ENCODE measurements at regions not wholly inside any gene's neighbourhood (a gene's known extent, or its start where the extent isn't known, plus 50 kb on each side); places are given as distances from the start of the nearest gene placed in this dataset.

- TF ChIP-seq, protein P1, sequence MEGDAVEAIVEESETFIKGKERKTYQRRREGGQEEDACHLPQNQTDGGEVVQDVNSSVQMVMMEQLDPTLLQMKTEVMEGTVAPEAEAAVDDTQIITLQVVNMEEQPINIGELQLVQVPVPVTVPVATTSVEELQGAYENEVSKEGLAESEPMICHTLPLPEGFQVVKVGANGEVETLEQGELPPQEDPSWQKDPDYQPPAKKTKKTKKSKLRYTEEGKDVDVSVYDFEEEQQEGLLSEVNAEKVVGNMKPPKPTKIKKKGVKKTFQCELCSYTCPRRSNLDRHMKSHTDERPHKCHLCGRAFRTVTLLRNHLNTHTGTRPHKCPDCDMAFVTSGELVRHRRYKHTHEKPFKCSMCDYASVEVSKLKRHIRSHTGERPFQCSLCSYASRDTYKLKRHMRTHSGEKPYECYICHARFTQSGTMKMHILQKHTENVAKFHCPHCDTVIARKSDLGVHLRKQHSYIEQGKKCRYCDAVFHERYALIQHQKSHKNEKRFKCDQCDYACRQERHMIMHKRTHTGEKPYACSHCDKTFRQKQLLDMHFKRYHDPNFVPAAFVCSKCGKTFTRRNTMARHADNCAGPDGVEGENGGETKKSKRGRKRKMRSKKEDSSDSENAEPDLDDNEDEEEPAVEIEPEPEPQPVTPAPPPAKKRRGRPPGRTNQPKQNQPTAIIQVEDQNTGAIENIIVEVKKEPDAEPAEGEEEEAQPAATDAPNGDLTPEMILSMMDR (IDR thresholded peaks at IDR 0.05): no peak
- TF ChIP-seq POLR2A (IDR thresholded peaks at IDR 0.05): no peak
Measured at GRCh38 chr17:27396045-27396444, 60.2 kb upstream of the KSR1 start.

Measured in body of pancreas (tissue), 4 donors.